GM12873 (cell line): ENCODE measurements at regions not wholly inside any gene's neighbourhood (a gene's known extent, or its start where the extent isn't known, plus 50 kb on each side); places are given as distances from the start of the nearest gene placed in this dataset.

ENCODE experiments used
- CTCF ChIP-seq: IDR thresholded peaks from 2 replicates; pipeline ENCODE4 v1.5.1; 2012; ENCODE audit warnings: low read depth, mild to moderate bottlenecking, moderate library complexity, low read length, control low read depth; ENCODE audit not compliant: insufficient read depth; ENCODE audit errors: missing control alignments

DNA sequence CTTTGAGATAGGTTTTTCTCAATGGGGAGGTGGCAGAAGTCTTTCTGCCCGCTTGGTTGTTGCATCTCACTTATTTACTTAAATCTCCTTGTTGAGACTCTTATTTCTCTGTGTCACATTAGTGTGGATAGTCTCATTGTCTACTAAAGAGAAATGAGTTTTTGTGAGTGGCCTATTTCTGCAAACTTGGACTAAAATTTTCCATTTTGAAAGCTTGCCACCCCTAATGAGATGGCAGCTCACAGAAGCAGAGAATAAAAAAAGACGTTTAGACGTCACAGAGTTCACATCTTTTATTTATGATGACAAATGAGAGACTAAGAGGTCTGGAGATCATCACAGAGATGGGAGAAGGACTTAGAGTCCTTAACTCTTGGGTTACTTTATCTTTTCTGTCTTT, 262.7 kb upstream of the PHYHIPL start:
- no peak for TF ChIP-seq CTCF

GRCh38 chr10:58918887-58919286, 257.6 kb upstream of the PHYHIPL start:
- TF ChIP-seq CTCF: no peak

DNA sequence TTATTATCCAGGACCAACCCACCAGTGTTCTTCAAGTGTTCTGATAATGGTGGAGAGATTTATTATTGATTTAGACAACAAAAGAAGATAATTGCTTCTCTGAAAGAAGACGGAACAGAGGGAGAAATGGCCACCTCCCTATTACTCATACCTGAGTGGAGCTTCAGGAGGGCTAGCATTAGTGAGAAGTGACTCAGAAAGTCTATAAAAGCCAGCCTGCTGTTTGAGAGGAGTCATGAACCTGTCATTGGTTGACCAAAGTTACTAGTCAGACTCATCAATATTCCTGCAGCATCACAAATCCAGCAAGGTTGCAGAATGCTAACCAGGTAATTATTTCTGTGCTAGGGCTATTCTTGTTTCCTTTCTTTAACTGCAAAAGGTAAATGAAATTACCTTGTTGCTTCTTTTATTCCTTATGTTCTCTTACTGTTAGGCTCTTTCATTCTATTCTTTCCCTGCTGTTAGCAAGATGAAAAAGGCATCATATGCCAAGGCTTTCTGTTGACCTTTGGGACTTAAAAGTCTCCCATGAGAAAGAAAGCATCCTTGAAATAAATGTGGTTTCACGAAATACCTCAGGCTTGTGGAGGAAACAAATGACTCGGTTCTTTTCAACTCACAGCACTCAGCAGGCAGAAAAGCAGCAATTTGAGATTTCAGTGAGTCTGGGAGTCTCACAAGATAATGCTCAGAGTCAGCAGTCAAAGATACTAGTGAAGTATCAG, 256.4 kb upstream of the PHYHIPL start:
- TF ChIP-seq CTCF: no peak

- no peak for TF ChIP-seq CTCF
Measured at GRCh38 chr10:58920655-58921003, 255.8 kb upstream of the PHYHIPL start.

GRCh38 chr10:58921421-58921855, 255.0 kb upstream of the PHYHIPL start:
- no peak for TF ChIP-seq CTCF

DNA sequence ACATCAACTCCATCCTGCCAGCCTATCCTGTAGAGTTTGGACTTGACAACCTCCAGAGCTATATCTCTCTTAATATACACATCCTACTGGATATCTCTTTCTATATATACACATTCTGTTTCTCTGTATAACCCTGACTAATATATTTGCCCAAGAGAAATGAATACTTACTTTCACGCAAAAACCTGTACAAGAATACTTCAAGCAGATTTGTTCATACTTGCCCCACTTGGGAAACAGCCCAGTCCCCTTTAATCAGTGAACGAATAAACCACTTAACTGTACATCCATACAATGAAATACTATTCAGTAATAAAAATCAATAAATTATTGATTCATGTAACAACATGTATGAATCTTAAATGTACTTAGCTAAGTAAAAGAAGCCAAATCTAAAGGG, 251.1 kb upstream of the PHYHIPL start:
- TF ChIP-seq CTCF: no peak

DNA sequence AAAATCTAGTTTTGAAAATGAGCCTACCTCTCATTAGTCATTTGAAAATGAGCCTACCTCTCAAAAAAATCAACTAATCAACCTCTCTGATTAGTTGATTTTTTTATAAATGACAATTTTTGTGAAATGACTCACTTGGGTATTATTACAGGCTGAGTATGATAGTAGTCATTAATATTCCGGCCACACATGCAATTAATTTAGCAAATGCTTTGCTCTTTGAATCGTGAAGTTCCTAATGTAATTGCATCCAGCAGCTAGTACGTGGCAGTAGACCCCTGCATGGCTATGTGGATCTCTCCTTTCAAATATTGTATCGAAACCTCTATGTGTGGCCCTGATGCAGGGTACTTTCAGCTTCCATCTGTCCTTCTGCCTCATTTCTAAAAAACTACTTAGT, 245.9 kb upstream of the PHYHIPL start:
- no peak for TF ChIP-seq CTCF
